Nephron progenitor cell (in vitro differentiated cells): ENCODE measurements at regions not wholly inside any gene's neighbourhood (a gene's known extent, or its start where the extent isn't known, plus 50 kb on each side); places are given as distances from the start of the nearest gene placed in this dataset.

Experiments used
- DNase-seq: peaks from one replicate; pipeline ENCODE4 v3.0.0; 2021
- H3K27ac Mint-ChIP-seq: 2 replicates; pipeline ENCODE4 v1.8.0; 2021; ENCODE audit warnings: mild to moderate bottlenecking, moderate library complexity, mixed read lengths
- H3K27me3 Mint-ChIP-seq: 2 replicates; pipeline ENCODE4 v1.8.0; 2021; ENCODE audit warnings: mild to moderate bottlenecking, low read depth, mixed read lengths; ENCODE audit not compliant: poor library complexity
- H3K36me3 Mint-ChIP-seq: 2 replicates; pipeline ENCODE4 v1.8.0; 2021; ENCODE audit warnings: low read depth, mixed read lengths
- H3K4me1 Mint-ChIP-seq: 2 replicates; pipeline ENCODE4 v1.8.0; 2021; ENCODE audit warnings: mixed read lengths
- H3K4me3 Mint-ChIP-seq: 2 replicates; pipeline ENCODE4 v1.8.0; 2021; ENCODE audit warnings: mild to moderate bottlenecking, moderate library complexity, mixed read lengths
- H3K9me3 Mint-ChIP-seq: 2 replicates; pipeline ENCODE4 v1.8.0; 2021; ENCODE audit warnings: mild to moderate bottlenecking, moderate library complexity, mixed read lengths
- CTCF ChIP-seq: fragments of 200-600 bp; sonication (generic); IDR thresholded peaks from 2 replicates; pipeline ENCODE4 v1.5.0; 2021; ENCODE audit warnings: antibody characterized with exemption

- TF ChIP-seq CTCF, result no peak
- H3K27ac Mint-ChIP-seq, result no peak overlapping the region
- no peaks in the 10 kb centered on the region for H3K9me3 Mint-ChIP-seq
Observed at GRCh38 chr3:159734681-159735080, 254.0 kb upstream of the IL12A start.

GRCh38 chr3:159739166-159739565, 249.5 kb upstream of the IL12A start:
- peaks cover 6% of the 10 kb centered on the region for H3K27me3 Mint-ChIP-seq
- no peak for DNase-seq
- H3K9me3 Mint-ChIP-seq, result no peaks in the 10 kb centered on the region
- no peaks in the 10 kb centered on the region for H3K36me3 Mint-ChIP-seq
- no peak for TF ChIP-seq CTCF
- peaks cover 4% of the 10 kb centered on the region for H3K4me1 Mint-ChIP-seq
- no peak overlapping the region for H3K27ac Mint-ChIP-seq
- no peak overlapping the region for H3K4me3 Mint-ChIP-seq

More at GRCh38 chr3:159734681-159735080, 254.0 kb upstream of the IL12A start:
- Mint-ChIP-seq H3K4me3 (no peak overlapping the region), H3K27me3 (peaks cover 6% of the 10 kb centered on the region), H3K36me3 (no peaks in the 10 kb centered on the region), H3K4me1 (peaks cover 24% of the 10 kb centered on the region)
- DNase-seq, result no peak

GRCh38 chr3:159739969-159740368, 248.7 kb upstream of the IL12A start:
- H3K4me3 Mint-ChIP-seq, result no peak overlapping the region
- no peak for DNase-seq
- peaks cover 6% of the 10 kb centered on the region for H3K27me3 Mint-ChIP-seq
- no peaks in the 10 kb centered on the region for H3K36me3 Mint-ChIP-seq
- H3K27ac Mint-ChIP-seq, result no peak overlapping the region
- TF ChIP-seq CTCF, result no peak
- H3K9me3 Mint-ChIP-seq, result no peaks in the 10 kb centered on the region
- no peaks in the 10 kb centered on the region for H3K4me1 Mint-ChIP-seq

GRCh38 chr3:159741281-159741680, 247.4 kb upstream of the IL12A start:
- TF ChIP-seq CTCF, result no peak
- H3K27me3 Mint-ChIP-seq, result peaks cover 6% of the 10 kb centered on the region
- H3K9me3 Mint-ChIP-seq, result no peaks in the 10 kb centered on the region
- DNase-seq, result no peak
- no peaks in the 10 kb centered on the region for H3K36me3 Mint-ChIP-seq
- H3K4me1 Mint-ChIP-seq, result no peaks in the 10 kb centered on the region
- no peak overlapping the region for H3K4me3 Mint-ChIP-seq
- no peak overlapping the region for H3K27ac Mint-ChIP-seq

- TF ChIP-seq CTCF, result no peak
- H3K36me3 Mint-ChIP-seq, result no peaks in the 10 kb centered on the region
- no peaks in the 10 kb centered on the region for H3K4me1 Mint-ChIP-seq
- no peaks in the 10 kb centered on the region for H3K27me3 Mint-ChIP-seq
- no peak overlapping the region for H3K4me3 Mint-ChIP-seq
- DNase-seq, result no peak
- H3K9me3 Mint-ChIP-seq, result no peaks in the 10 kb centered on the region
- no peak overlapping the region for H3K27ac Mint-ChIP-seq
Observed at GRCh38 chr3:159748425-159748824, 240.2 kb upstream of the IL12A start.

- no peak for DNase-seq
- TF ChIP-seq CTCF, result no peak
- Mint-ChIP-seq H3K27ac (no peak overlapping the region), H3K4me1 (no peaks in the 10 kb centered on the region), H3K4me3 (no peak overlapping the region), H3K36me3 (peaks cover under 1% of the 10 kb centered on the region), H3K9me3 (peaks cover 1% of the 10 kb centered on the region), H3K27me3 (no peaks in the 10 kb centered on the region)
Observed at GRCh38 chr3:159749406-159749805, 239.2 kb upstream of the IL12A start.
